SKM-1 (cell line): ENCODE measurements at regions not wholly inside any gene's neighbourhood (a gene's known extent, or its start where the extent isn't known, plus 50 kb on each side); places are given as distances from the start of the nearest gene placed in this dataset.
A peak's percentile ranks its signal among the peaks of the same experiment; 100 is the strongest.

Experiments used
- DNase-seq: peaks from one replicate; lab custom pipeline; 2025; ENCODE audit not compliant: unreplicated experiment; lab: John Stamatoyannopoulos, UW

GRCh38 chr5:111914966-111915636 is 158.1 kb upstream of the NREP start:
- no peak for DNase-seq

- DNase-seq, result no peak
Measured at GRCh38 chr5:111902436-111902835, 145.4 kb upstream of the NREP start.

GRCh38 chr5:111901296-111901695 is 144.3 kb upstream of the NREP start:
- DNase-seq, result peak; percentile 35

GRCh38 chr5:111892949-111893348 is 136.0 kb upstream of the NREP start:
- no peak for DNase-seq

- no peak for DNase-seq
Measured at GRCh38 chr5:111887706-111888105, 130.7 kb upstream of the NREP start.

GRCh38 chr5:111869681-111870080 is 112.7 kb upstream of the NREP start:
- DNase-seq, result no peak

- DNase-seq, result no peak
Measured at GRCh38 chr5:111865356-111865755, 108.4 kb upstream of the NREP start.

GRCh38 chr5:111863801-111864200 is 106.8 kb upstream of the NREP start:
- DNase-seq, result no peak

- DNase-seq, result no peak
Measured at GRCh38 chr5:111859533-111860270, 102.7 kb upstream of the NREP start.

GRCh38 chr5:111859031-111859430 is 102.0 kb upstream of the NREP start:
- no peak for DNase-seq

- no peak for DNase-seq
Measured at GRCh38 chr5:111857623-111858022, 100.6 kb upstream of the NREP start.

- no peak for DNase-seq
Measured at GRCh38 chr5:111856876-111857466, 100.0 kb upstream of the NREP start.

GRCh38 chr5:111855356-111855755 is 98.4 kb upstream of the NREP start:
- DNase-seq, result no peak

GRCh38 chr5:111854186-111854585 is 97.2 kb upstream of the NREP start:
- DNase-seq, result no peak

GRCh38 chr5:111853748-111854147 is 96.8 kb upstream of the NREP start:
- no peak for DNase-seq

- DNase-seq, result no peak
Measured at GRCh38 chr5:111851631-111852548, 94.9 kb upstream of the NREP start.

- no peak for DNase-seq
Measured at GRCh38 chr5:111848476-111848875, 91.5 kb upstream of the NREP start.

- DNase-seq, result no peak
Measured at GRCh38 chr5:111847052-111847925, 90.3 kb upstream of the NREP start.

- DNase-seq, result no peak
Measured at GRCh38 chr5:111840036-111840674, 83.2 kb upstream of the NREP start.

GRCh38 chr5:111839438-111839837 is 82.4 kb upstream of the NREP start:
- no peak for DNase-seq
